H9 (cell line): ENCODE measurements at regions not wholly inside any gene's neighbourhood (a gene's known extent, or its start where the extent isn't known, plus 50 kb on each side); places are given as distances from the start of the nearest gene placed in this dataset.

Source experiments
- DNase-seq: peaks from one replicate; pipeline ENCODE4 v3.0.0-alpha.2; 2017
- H2AFZ ChIP-seq: one replicate; pipeline ENCODE4 v1.6.1; 2013; ENCODE audit warnings: mild to moderate bottlenecking, low read length, control low read depth, moderate library complexity
- H2AK5ac ChIP-seq: 2 replicates; pipeline ENCODE4 v1.6.1; 2013; ENCODE audit warnings: low read length, control low read depth, mixed read lengths; ENCODE audit not compliant: insufficient read length
- H2BK120ac ChIP-seq: one replicate; pipeline ENCODE4 v1.6.1; 2013; ENCODE audit warnings: low read depth, mild to moderate bottlenecking, low read length, control low read depth, inconsistent platforms; ENCODE audit not compliant: poor library complexity, severe bottlenecking
- H2BK12ac ChIP-seq: 2 replicates; pipeline ENCODE4 v1.6.1; 2013; ENCODE audit warnings: low read length, control low read depth, mixed read lengths, low read depth; ENCODE audit not compliant: insufficient read length
- H2BK15ac ChIP-seq: 2 replicates; pipeline ENCODE4 v1.6.1; 2013; ENCODE audit warnings: low read depth, low read length, control low read depth
- H2BK20ac ChIP-seq: one replicate; pipeline ENCODE4 v1.6.1; 2013; ENCODE audit warnings: low read depth, mild to moderate bottlenecking, low read length, control low read depth, inconsistent platforms; ENCODE audit not compliant: poor library complexity, severe bottlenecking
- H2BK5ac ChIP-seq: 2 replicates; pipeline ENCODE4 v1.6.1; 2013; ENCODE audit warnings: low read length, control low read depth, mixed read lengths; ENCODE audit not compliant: insufficient read length
- H3K14ac ChIP-seq: 2 replicates; pipeline ENCODE4 v1.6.1; 2013; ENCODE audit warnings: low read length, control low read depth; ENCODE audit not compliant: insufficient read depth
- H3K18ac ChIP-seq: 2 replicates; pipeline ENCODE4 v1.6.1; 2013; ENCODE audit warnings: low read depth, mild to moderate bottlenecking, mixed read lengths, low read length, control low read depth; ENCODE audit not compliant: insufficient read length
- H3K23ac ChIP-seq: 2 replicates; pipeline ENCODE4 v1.6.1; 2013; ENCODE audit warnings: low read length, control low read depth, mixed read lengths, low read depth; ENCODE audit not compliant: insufficient read length
- H3K23me2 ChIP-seq: 2 replicates; pipeline ENCODE4 v1.6.1; 2013; ENCODE audit warnings: low read depth, mild to moderate bottlenecking, mixed read lengths, low read length, control low read depth; ENCODE audit not compliant: insufficient read length, poor library complexity, severe bottlenecking
- H3K27ac ChIP-seq: 2 replicates; pipeline ENCODE4 v1.5.1; 2013; ENCODE audit warnings: low read length, control low read depth, mixed read lengths, low read depth; ENCODE audit not compliant: insufficient read length
- H3K27me3 ChIP-seq: 2 replicates; pipeline ENCODE4 v1.6.1; 2013; ENCODE audit warnings: low read length, control low read depth, inconsistent platforms; ENCODE audit not compliant: insufficient read depth
- H3K4ac ChIP-seq: 2 replicates; pipeline ENCODE4 v1.6.1; 2013; ENCODE audit warnings: low read depth, mild to moderate bottlenecking, control low read depth, inconsistent platforms, low read length, moderate library complexity
- H3K4me1 ChIP-seq: 2 replicates; pipeline ENCODE4 v1.6.1; 2013; ENCODE audit warnings: low read length, control low read depth, inconsistent platforms; ENCODE audit not compliant: insufficient read depth
- H3K4me2 ChIP-seq: 2 replicates; pipeline ENCODE4 v1.6.1; 2013; ENCODE audit warnings: low read length, control low read depth, mixed read lengths; ENCODE audit not compliant: insufficient read length, insufficient read depth
- H3K56ac ChIP-seq: 2 replicates; pipeline ENCODE4 v1.6.1; 2013; ENCODE audit warnings: low read depth, mild to moderate bottlenecking, mixed read lengths, low read length, control low read depth; ENCODE audit not compliant: insufficient read length
- H3K79me1 ChIP-seq: 2 replicates; pipeline ENCODE4 v1.6.1; 2013; ENCODE audit warnings: low read depth, mild to moderate bottlenecking, moderate library complexity, low read length, control low read depth, inconsistent platforms; ENCODE audit not compliant: insufficient read depth, poor library complexity, severe bottlenecking
- H3K79me2 ChIP-seq: 2 replicates; pipeline ENCODE4 v1.6.1; 2013; ENCODE audit warnings: low read length, control low read depth, inconsistent platforms; ENCODE audit not compliant: insufficient read depth
- H3K9ac ChIP-seq: 2 replicates; pipeline ENCODE4 v1.6.1; 2013; ENCODE audit warnings: low read length, control low read depth, mixed read lengths; ENCODE audit not compliant: insufficient read length; ENCODE audit errors: extremely low read depth
- H3K9me3 ChIP-seq: one replicate; pipeline ENCODE4 v1.6.1; 2013; ENCODE audit warnings: low read depth, low read length, inconsistent platforms; ENCODE audit not compliant: control insufficient read depth
- H3T11ph ChIP-seq: one replicate; pipeline ENCODE4 v1.6.1; 2013; ENCODE audit warnings: mild to moderate bottlenecking, low read length, control low read depth, inconsistent platforms
- H4K20me1 ChIP-seq: one replicate; pipeline ENCODE4 v1.6.1; 2013; ENCODE audit not compliant: control insufficient read depth, insufficient read length, insufficient read depth
- H4K5ac ChIP-seq: 2 replicates; pipeline ENCODE4 v1.6.1; 2013; ENCODE audit warnings: low read depth, mild to moderate bottlenecking, mixed read lengths, low read length, control low read depth; ENCODE audit not compliant: insufficient read length
- H4K8ac ChIP-seq: replicated peaks from 2 replicates; pipeline ENCODE4 v1.6.1; 2013; ENCODE audit warnings: low read length, control low read depth, mixed read lengths, low read depth; ENCODE audit not compliant: insufficient read length
- H4K91ac ChIP-seq: 2 replicates; pipeline ENCODE4 v1.6.1; 2013; ENCODE audit warnings: low read depth, mild to moderate bottlenecking, moderate library complexity, mixed read lengths, low read length, control low read depth; ENCODE audit not compliant: insufficient read length
- H3K27ac Mint-ChIP-seq, 3 experiments: 2 replicates in 2 of 3; 3 replicates in 1 of 3; pipeline ENCODE4 v1.8.0; 2020 to 2021; ENCODE audit warnings: mixed read lengths in 3 of 3, mild to moderate bottlenecking in 1 of 3, moderate library complexity in 1 of 3
- H3K27me3 Mint-ChIP-seq: 2 replicates; pipeline ENCODE4 v1.8.0; 2021; ENCODE audit warnings: low read depth, mild to moderate bottlenecking, moderate library complexity, mixed read lengths
- H3K36me3 Mint-ChIP-seq, 3 experiments: 2 replicates in 2 of 3; 3 replicates in 1 of 3; pipeline ENCODE4 v1.8.0; 2020 to 2021; ENCODE audit warnings: low read depth in 3 of 3, mixed read lengths in 3 of 3; ENCODE audit not compliant: insufficient read depth in 1 of 3
- H3K4me1 Mint-ChIP-seq, 2 experiments: 2 replicates each; pipeline ENCODE4 v1.8.0; 2020; ENCODE audit warnings: mixed read lengths in 2 of 2
- H3K4me3 Mint-ChIP-seq, 2 experiments: 2 replicates in 1 of 2; 3 replicates in 1 of 2; pipeline ENCODE4 v1.8.0; 2020 to 2021; ENCODE audit warnings: mild to moderate bottlenecking in 2 of 2, mixed read lengths in 2 of 2, moderate library complexity in 1 of 2
- H3K9me3 Mint-ChIP-seq, 2 experiments: 2 replicates in 1 of 2; 3 replicates in 1 of 2; pipeline ENCODE4 v1.8.0; 2020; ENCODE audit warnings: mild to moderate bottlenecking in 2 of 2, mixed read lengths in 2 of 2, moderate library complexity in 1 of 2
- WGBS: extraction: QIAGEN DNeasy Blood & Tissue Kit; methylation state at CpG from one replicate; pipeline ENCODE4 v1.1.7; 2013; ENCODE audit warnings: missing lambda C conversion rate, low lambda C conversion rate, mixed read lengths; ENCODE audit not compliant: insufficient read length; ENCODE audit errors: extremely low coverage; 5-methylcytosine and 5-hydroxymethylcytosine counted together
- TF ChIP-seq, protein P1 (sequence below): fragments of 200-600 bp; sonication (generic); conservative IDR thresholded peaks from 3 replicates; pipeline ENCODE4 v1.8.0; 2021; ENCODE audit warnings: antibody characterized with exemption, mild to moderate bottlenecking

DNA sequence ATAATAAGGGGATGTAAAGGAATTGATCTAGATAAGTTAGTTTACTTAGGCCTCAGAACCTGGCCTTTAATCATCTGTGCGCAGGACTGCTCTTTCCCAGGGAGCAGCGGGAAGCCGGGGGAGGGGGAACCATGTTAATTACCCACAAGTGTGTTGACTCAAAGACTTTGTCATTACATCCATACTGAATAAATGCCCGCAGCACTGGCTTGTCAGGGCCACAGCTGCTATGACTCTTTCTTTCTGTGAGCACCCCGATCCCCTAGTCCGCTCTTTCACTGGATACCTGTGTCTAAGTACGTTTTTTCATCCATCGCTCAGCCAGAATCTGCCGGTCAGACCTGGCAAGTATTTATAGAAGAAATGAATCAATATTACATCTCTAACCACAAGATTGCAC is 249.3 kb upstream of the DMRT1 start:
- Histone ChIP-seq H4K20me1 (no peaks in the 10 kb centered on the region), H3K56ac (no peak overlapping the region), H3K14ac (no peak overlapping the region), H3K79me2 (no peaks in the 10 kb centered on the region), H3K9ac (no peak overlapping the region), H2BK120ac (no peak overlapping the region), H4K5ac (no peak overlapping the region), H4K91ac (no peak overlapping the region), H3K9me3 (no peaks in the 10 kb centered on the region), H3K23ac (no peak overlapping the region), H4K8ac (no peak overlapping the region), H2BK20ac (no peak overlapping the region), H3K18ac (no peak overlapping the region), H3T11ph (no peak overlapping the region), H2AK5ac (no peak overlapping the region), H2AFZ (no peak overlapping the region), H3K4me1 (peaks cover 2% of the 10 kb centered on the region), H2BK5ac (no peak overlapping the region), H3K23me2 (no peaks in the 10 kb centered on the region), H3K27me3 (no peaks in the 10 kb centered on the region), H3K4ac (no peak overlapping the region), H3K27ac (no peak overlapping the region), H3K4me2 (no peak overlapping the region), H2BK15ac (no peak overlapping the region), H2BK12ac (no peak overlapping the region), H3K79me1 (no peaks in the 10 kb centered on the region)
- Mint-ChIP-seq H3K4me1 (peaks cover 10 to 18% of the 10 kb centered on the region in 2 experiments), H3K9me3 (no peaks in the 10 kb centered on the region), H3K4me3 (no peak overlapping the region), H3K27ac (no peak overlapping the region), H3K36me3 (peaks cover 0 to 12% (median 5%) of the 10 kb centered on the region in 3 experiments; a peak in 1 of 7 replicates), H3K27me3 (no peaks in the 10 kb centered on the region)
- TF ChIP-seq, protein P1, sequence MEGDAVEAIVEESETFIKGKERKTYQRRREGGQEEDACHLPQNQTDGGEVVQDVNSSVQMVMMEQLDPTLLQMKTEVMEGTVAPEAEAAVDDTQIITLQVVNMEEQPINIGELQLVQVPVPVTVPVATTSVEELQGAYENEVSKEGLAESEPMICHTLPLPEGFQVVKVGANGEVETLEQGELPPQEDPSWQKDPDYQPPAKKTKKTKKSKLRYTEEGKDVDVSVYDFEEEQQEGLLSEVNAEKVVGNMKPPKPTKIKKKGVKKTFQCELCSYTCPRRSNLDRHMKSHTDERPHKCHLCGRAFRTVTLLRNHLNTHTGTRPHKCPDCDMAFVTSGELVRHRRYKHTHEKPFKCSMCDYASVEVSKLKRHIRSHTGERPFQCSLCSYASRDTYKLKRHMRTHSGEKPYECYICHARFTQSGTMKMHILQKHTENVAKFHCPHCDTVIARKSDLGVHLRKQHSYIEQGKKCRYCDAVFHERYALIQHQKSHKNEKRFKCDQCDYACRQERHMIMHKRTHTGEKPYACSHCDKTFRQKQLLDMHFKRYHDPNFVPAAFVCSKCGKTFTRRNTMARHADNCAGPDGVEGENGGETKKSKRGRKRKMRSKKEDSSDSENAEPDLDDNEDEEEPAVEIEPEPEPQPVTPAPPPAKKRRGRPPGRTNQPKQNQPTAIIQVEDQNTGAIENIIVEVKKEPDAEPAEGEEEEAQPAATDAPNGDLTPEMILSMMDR: no peak
- DNase-seq: no peak
- WGBS: no CpG with 5 or more reads among the region's 9 CpGs
